ENCODE measurements at regions not wholly inside any gene's neighbourhood (a gene's known extent, or its start where the extent isn't known, plus 50 kb on each side); places are given as distances from the start of the nearest gene placed in this dataset.

- TF ChIP-seq POLR2A (IDR thresholded peaks at IDR 0.05), result no peak
- TF ChIP-seq CTCF (IDR thresholded peaks at IDR 0.05), result no peak
- Histone ChIP-seq H3K27ac (no peak overlapping the region), H3K4me3 (no peak overlapping the region), H3K4me1 (no peaks in the 10 kb centered on the region), H3K27me3 (no peaks in the 10 kb centered on the region), H3K36me3 (replicated peaks in 1 of 2; ENCODE audit: insufficient read depth in 1 of 2, low read depth in 2 of 2) (no peaks in the 10 kb centered on the region), H3K9me3 (no peaks in the 10 kb centered on the region)
- intact Hi-C loops (cut with DNase I), result no loop called here
- DNase-seq (no peak), ATAC-seq (no peak)
- WGBS, 2 donors, result 63 to 71% methylated on average over 7 of the region's 7 CpGs
Observed at GRCh38 chr4:110294165-110294564, 95.8 kb upstream of the ELOVL6 start.

DNA sequence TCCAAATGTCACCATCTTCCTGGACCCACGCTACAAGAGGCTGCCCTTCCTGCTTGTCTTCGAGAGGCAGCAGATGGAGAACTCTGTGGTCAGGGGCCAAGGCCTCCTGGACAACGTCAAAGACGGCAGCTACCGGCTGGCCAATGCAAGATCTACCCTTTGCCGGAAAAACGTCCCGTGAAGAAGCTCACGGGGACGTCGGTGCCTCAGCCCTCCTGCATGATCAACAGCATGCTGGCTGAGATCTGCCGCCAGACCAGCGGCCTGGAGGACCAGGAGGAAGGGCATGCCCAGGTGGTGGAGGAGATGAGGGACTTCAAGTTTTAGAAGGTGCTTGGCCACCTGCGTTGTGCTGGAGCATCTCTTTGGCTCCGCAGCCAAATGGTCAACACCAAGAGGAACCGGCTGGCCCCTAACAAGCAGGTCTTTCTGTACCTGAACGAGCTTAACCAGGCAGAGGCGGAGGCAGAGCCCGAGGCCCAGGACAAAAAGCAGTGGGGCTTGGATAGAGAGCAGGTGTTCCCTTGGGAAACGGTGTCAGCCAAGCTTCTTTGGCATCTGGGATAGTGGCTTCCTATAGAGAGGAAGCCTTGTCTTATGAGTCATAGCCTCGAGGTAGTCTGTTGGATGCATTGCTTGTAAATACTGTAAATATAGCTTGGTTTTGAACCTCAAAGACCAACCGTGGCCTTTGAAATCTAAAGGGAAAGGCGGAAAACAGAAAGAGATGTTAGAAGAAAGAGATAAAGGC lies 94.8 kb upstream of the ELOVL6 start:
- H3K9me3 ChIP-seq, result no peaks in the 10 kb centered on the region
- WGBS, 2 donors, result 87 to 88% methylated on average over 18 to 23 of the region's 23 CpGs
- H3K36me3 ChIP-seq (replicated peaks in 1 of 2; ENCODE audit: insufficient read depth in 1 of 2, low read depth in 2 of 2), result no peaks in the 10 kb centered on the region
- H3K27me3 ChIP-seq, result no peaks in the 10 kb centered on the region
- intact Hi-C loops (cut with DNase I), result no loop called here
- no peak for DNase-seq
- no peak overlapping the region for H3K27ac ChIP-seq
- no peak for ATAC-seq
- no peaks in the 10 kb centered on the region for H3K4me1 ChIP-seq
- TF ChIP-seq POLR2A (IDR thresholded peaks at IDR 0.05), result no peak
- H3K4me3 ChIP-seq, result no peak overlapping the region

GRCh38 chr4:110290511-110290910 lies 92.1 kb upstream of the ELOVL6 start:
- WGBS, 2 donors, result 55 to 61% methylated on average over 1 of the region's 1 CpG
- no peaks in the 10 kb centered on the region for H3K36me3 ChIP-seq (replicated peaks in 1 of 2; ENCODE audit: insufficient read depth in 1 of 2, low read depth in 2 of 2)
- no peak for TF ChIP-seq CTCF (IDR thresholded peaks at IDR 0.05)
- TF ChIP-seq POLR2A (IDR thresholded peaks at IDR 0.05), result no peak
- H3K27ac ChIP-seq, result no peak overlapping the region
- intact Hi-C loops (cut with DNase I), result no loop called here
- DNase-seq, result no peak
- no peak for ATAC-seq
- H3K4me1 ChIP-seq, result no peaks in the 10 kb centered on the region
- no peak overlapping the region for H3K4me3 ChIP-seq
- H3K9me3 ChIP-seq, result no peaks in the 10 kb centered on the region
- no peaks in the 10 kb centered on the region for H3K27me3 ChIP-seq

DNA sequence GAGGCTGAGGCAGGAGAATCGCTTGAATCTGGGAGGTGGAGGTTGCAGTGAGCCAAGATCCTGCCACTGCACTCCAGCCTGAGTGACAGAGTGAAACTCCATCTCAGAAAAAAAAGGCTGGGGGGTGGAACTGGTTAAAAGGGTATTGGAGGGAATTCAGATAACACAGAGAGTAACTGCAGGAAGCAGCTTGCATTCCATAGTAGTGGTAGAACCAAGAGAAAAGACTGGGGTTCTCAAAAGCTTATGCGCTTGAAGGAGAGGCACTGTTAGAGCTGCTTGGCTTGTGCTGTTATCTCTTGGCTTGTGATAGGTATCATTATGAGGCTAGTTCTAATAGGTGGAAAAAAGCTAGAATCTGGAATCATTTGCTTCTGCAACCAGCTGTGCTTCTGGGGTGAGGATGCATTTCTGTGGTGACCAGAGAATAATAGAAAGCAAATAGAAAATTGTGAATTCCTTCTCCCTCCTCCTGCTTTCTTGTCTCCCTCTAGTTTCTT lies 91.2 kb upstream of the ELOVL6 start:
- ATAC-seq (no peak), DNase-seq (no peak)
- no peak overlapping the region for H3K27ac ChIP-seq
- no peak for TF ChIP-seq CTCF (IDR thresholded peaks at IDR 0.05)
- no peak for TF ChIP-seq POLR2A (IDR thresholded peaks at IDR 0.05)
- intact Hi-C loops (cut with DNase I), result no loop called here
- no peaks in the 10 kb centered on the region for H3K36me3 ChIP-seq (replicated peaks in 1 of 2; ENCODE audit: insufficient read depth in 1 of 2, low read depth in 2 of 2)
- no peaks in the 10 kb centered on the region for H3K9me3 ChIP-seq
- WGBS, 2 donors, result 78 to 85% methylated on average over 2 of the region's 2 CpGs
- no peaks in the 10 kb centered on the region for H3K27me3 ChIP-seq
- H3K4me3 ChIP-seq, result no peak overlapping the region
- H3K4me1 ChIP-seq, result no peaks in the 10 kb centered on the region

DNA sequence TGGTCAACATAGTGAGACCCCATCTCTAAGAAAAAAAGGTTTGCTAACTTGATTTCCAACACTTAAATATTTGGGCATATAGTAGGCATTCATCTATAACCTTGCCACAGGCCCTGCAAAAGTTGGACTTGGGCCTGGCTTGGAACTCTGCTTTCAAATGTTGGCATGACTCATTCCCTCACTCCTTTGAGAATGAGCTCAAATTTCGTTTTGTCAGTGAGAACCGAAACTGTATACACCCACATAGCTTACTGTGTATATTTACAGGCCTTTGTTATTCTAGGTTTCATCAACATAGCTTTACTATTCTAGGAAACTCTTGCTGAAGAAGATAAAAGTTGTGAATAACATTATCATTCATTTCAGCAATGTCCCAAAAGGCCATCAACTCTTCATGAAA lies 88.7 kb upstream of the ELOVL6 start:
- DNase-seq, result no peak
- no peak for ATAC-seq
- intact Hi-C loops (cut with DNase I), result no loop called here
- TF ChIP-seq CTCF (IDR thresholded peaks at IDR 0.05), result no peak
- TF ChIP-seq POLR2A (IDR thresholded peaks at IDR 0.05), result no peak
- no peaks in the 10 kb centered on the region for H3K36me3 ChIP-seq (replicated peaks in 1 of 2; ENCODE audit: insufficient read depth in 1 of 2, low read depth in 2 of 2)
- H3K27ac ChIP-seq, result no peak overlapping the region
- peaks cover 5% of the 10 kb centered on the region for H3K4me1 ChIP-seq
- no peak overlapping the region for H3K4me3 ChIP-seq
- WGBS, 2 donors, result 46 to 54% methylated on average over 2 of the region's 2 CpGs
- no peaks in the 10 kb centered on the region for H3K27me3 ChIP-seq
- no peaks in the 10 kb centered on the region for H3K9me3 ChIP-seq
